ENCODE measurements at regions not wholly inside any gene's neighbourhood (a gene's known extent, or its start where the extent isn't known, plus 50 kb on each side); places are given as distances from the start of the nearest gene placed in this dataset.

GRCh38 chr10:106520698-106521097 lies 643.8 kb downstream of the SORCS1 start:
- no peak for DNase-seq

- DNase-seq, result no peak
These were observed 645.0 kb downstream of the SORCS1 start for GRCh38 chr10:106519376-106520030.

- DNase-seq, result no peak
These were observed 649.2 kb downstream of the SORCS1 start for GRCh38 chr10:106515206-106515790.

GRCh38 chr10:106513352-106513771 lies 651.1 kb downstream of the SORCS1 start:
- no peak for DNase-seq

- no peak for DNase-seq
These were observed 652.6 kb downstream of the SORCS1 start for GRCh38 chr10:106511917-106512316.

- no peak for DNase-seq
These were observed 655.6 kb downstream of the SORCS1 start for GRCh38 chr10:106508950-106509349.

- no peak for DNase-seq
These were observed 657.8 kb downstream of the SORCS1 start for GRCh38 chr10:106506526-106507283.

- no peak for DNase-seq
These were observed 660.0 kb downstream of the SORCS1 start for GRCh38 chr10:106504536-106504935.

- no peak for DNase-seq
These were observed 661.9 kb downstream of the SORCS1 start for GRCh38 chr10:106502641-106503040.

GRCh38 chr10:106500925-106501525 lies 663.5 kb downstream of the SORCS1 start:
- DNase-seq, result no peak

- DNase-seq, result no peak
These were observed 664.2 kb downstream of the SORCS1 start for GRCh38 chr10:106500041-106500924.

GRCh38 chr10:106499448-106499847 lies 665.1 kb downstream of the SORCS1 start:
- no peak for DNase-seq

- no peak for DNase-seq
These were observed 665.8 kb downstream of the SORCS1 start for GRCh38 chr10:106498675-106499074.

GRCh38 chr10:106495931-106496330 lies 668.6 kb downstream of the SORCS1 start:
- no peak for DNase-seq

- no peak for DNase-seq
These were observed 670.8 kb downstream of the SORCS1 start for GRCh38 chr10:106493751-106494150.

GRCh38 chr10:106493226-106493625 lies 671.3 kb downstream of the SORCS1 start:
- no peak for DNase-seq

GRCh38 chr10:106487726-106488125 lies 676.8 kb downstream of the SORCS1 start:
- no peak for DNase-seq

GRCh38 chr10:106481598-106482275 lies 682.8 kb downstream of the SORCS1 start:
- DNase-seq, result no peak

- no peak for DNase-seq
These were observed 684.9 kb downstream of the SORCS1 start for GRCh38 chr10:106479636-106480035.

GRCh38 chr10:106474876-106475275 lies 689.6 kb downstream of the SORCS1 start:
- no peak for DNase-seq

- DNase-seq, result no peak
These were observed 691.3 kb downstream of the SORCS1 start for GRCh38 chr10:106473129-106473685.

GRCh38 chr10:106467506-106467905 lies 697.0 kb downstream of the SORCS1 start:
- no peak for DNase-seq

All from activated CD4-positive, alpha-beta T cell treated with anti-CD3 and anti-CD28 coated beads, Interleukin-2, amount 50 U/mL, for 16 hours (primary cell).